ENCODE measurements at regions not wholly inside any gene's neighbourhood (a gene's known extent, or its start where the extent isn't known, plus 50 kb on each side); places are given as distances from the start of the nearest gene placed in this dataset.

DNA sequence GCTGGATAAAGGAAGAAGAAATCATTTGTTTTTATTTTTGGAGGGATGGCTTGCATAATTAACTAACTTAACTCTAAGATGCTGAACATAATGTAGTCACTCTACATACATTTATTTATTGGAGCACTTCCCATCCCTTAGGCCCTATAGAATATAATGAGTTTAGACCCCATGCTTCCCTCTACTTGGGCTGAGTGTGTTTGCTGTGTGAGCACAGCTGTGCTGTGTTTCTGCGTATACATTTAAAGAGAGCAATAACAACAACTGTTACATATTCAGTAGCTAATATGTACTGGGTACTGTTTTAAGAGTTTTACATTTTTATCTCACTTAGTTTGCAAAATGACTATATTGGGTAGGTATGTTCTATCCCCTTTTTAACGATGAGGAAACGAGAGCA lies 736.6 kb upstream of the NRSN1 start:
- DNase-seq (ENCODE audit: low spot score in 2 of 2): no peak
- WGBS, 2 donors: 82 to 85% methylated on average over 3 of the region's 3 CpGs
- Histone ChIP-seq H3K27ac (no peak overlapping the region), H3K4me3 (no peak overlapping the region), H3K27me3 (no peaks in the 10 kb centered on the region), H3K36me3 (no peaks in the 10 kb centered on the region), H3K9me3 (no peaks in the 10 kb centered on the region), H3K4me1 (no peaks in the 10 kb centered on the region)
- TF ChIP-seq, protein P1, sequence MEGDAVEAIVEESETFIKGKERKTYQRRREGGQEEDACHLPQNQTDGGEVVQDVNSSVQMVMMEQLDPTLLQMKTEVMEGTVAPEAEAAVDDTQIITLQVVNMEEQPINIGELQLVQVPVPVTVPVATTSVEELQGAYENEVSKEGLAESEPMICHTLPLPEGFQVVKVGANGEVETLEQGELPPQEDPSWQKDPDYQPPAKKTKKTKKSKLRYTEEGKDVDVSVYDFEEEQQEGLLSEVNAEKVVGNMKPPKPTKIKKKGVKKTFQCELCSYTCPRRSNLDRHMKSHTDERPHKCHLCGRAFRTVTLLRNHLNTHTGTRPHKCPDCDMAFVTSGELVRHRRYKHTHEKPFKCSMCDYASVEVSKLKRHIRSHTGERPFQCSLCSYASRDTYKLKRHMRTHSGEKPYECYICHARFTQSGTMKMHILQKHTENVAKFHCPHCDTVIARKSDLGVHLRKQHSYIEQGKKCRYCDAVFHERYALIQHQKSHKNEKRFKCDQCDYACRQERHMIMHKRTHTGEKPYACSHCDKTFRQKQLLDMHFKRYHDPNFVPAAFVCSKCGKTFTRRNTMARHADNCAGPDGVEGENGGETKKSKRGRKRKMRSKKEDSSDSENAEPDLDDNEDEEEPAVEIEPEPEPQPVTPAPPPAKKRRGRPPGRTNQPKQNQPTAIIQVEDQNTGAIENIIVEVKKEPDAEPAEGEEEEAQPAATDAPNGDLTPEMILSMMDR (IDR thresholded peaks at IDR 0.05): no peak
- TF ChIP-seq POLR2A (IDR thresholded peaks at IDR 0.05) (no peak), EP300 (IDR thresholded peaks at IDR 0.05) (no peak)

DNA sequence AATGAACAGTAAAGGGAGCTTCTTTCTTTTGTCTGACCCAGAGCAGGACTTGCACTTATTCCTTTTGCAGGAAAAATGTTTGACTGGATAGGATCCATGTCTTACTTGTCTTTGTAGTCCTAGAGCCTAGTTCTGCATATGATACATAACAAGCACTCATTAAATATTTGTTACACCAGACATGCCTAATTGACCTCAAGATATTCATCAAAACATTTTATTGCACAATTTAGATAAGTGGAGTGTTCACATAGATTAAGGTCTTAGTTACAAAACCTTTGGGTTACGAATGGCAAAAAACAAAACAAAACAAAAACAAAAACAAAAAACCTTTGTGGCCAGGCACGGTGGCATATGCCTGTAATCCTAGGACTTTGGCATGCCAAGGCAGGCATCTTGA lies 735.8 kb upstream of the NRSN1 start:
- Histone ChIP-seq H3K4me3 (no peak overlapping the region), H3K4me1 (no peaks in the 10 kb centered on the region), H3K36me3 (no peaks in the 10 kb centered on the region), H3K9me3 (no peaks in the 10 kb centered on the region), H3K27ac (no peak overlapping the region), H3K27me3 (no peaks in the 10 kb centered on the region)
- WGBS, 2 donors: 77 to 79% methylated on average over 2 of the region's 2 CpGs
- DNase-seq (ENCODE audit: low spot score in 2 of 2): no peak
- TF ChIP-seq POLR2A (IDR thresholded peaks at IDR 0.05): no peak
- no peak for TF ChIP-seq EP300 (IDR thresholded peaks at IDR 0.05)
- TF ChIP-seq, protein P1 (IDR thresholded peaks at IDR 0.05): no peak

DNA sequence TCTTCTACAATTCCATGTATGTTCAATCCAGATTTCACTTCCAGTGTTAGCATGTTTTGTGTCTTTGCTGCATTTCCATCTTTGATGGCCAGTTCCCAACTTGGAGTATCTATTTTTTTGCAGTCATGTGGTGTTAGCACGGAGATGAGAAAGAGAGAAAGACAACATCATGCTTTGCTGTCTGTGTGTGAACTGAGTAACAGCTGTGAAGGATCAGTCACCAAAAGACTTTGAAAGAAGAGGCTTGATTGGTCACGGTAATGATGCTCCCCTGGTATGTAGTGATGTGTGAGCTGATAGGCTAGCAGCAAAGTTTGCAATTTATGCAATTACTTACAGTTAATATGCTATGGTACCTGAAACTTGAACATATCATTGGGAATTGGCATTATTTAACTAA lies 731.3 kb upstream of the NRSN1 start:
- no peaks in the 10 kb centered on the region for H3K4me1 ChIP-seq
- no peaks in the 10 kb centered on the region for H3K36me3 ChIP-seq
- H3K9me3 ChIP-seq: no peaks in the 10 kb centered on the region
- 34 to 56% methylated on average over 2 of the region's 2 CpGs for WGBS, 2 donors
- H3K27ac ChIP-seq: no peak overlapping the region
- H3K27me3 ChIP-seq: no peaks in the 10 kb centered on the region
- TF ChIP-seq, protein P1 (IDR thresholded peaks at IDR 0.05): no peak
- TF ChIP-seq POLR2A (IDR thresholded peaks at IDR 0.05) (no peak), EP300 (IDR thresholded peaks at IDR 0.05) (no peak)
- no peak overlapping the region for H3K4me3 ChIP-seq
- DNase-seq (ENCODE audit: low spot score in 2 of 2): no peak

DNA sequence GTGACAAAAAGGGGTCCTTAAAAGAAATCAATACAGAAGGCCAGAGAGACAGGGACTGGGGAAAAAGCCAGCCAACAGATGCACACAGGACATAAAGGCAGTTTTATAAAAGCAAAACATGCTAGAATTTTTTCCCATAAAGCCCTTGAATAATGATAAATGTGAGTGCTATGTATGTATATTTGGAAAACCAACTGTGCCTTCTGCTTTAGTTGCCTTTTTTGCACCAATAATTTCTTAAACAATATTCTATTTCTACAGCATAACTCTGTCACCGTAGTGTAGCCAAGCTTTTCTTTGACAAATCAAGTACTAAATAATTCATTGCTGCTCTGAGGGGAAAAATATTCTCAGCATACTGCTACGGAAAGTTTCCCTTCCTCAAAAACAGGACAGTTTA lies 730.6 kb upstream of the NRSN1 start:
- no peak for DNase-seq (ENCODE audit: low spot score in 2 of 2)
- 82 to 84% methylated on average over 2 of the region's 2 CpGs for WGBS, 2 donors
- Histone ChIP-seq H3K4me3 (no peak overlapping the region), H3K27me3 (no peaks in the 10 kb centered on the region), H3K4me1 (no peaks in the 10 kb centered on the region), H3K36me3 (no peaks in the 10 kb centered on the region), H3K9me3 (no peaks in the 10 kb centered on the region), H3K27ac (no peak overlapping the region)
- TF ChIP-seq, protein P1 (IDR thresholded peaks at IDR 0.05): no peak
- no peak for TF ChIP-seq EP300 (IDR thresholded peaks at IDR 0.05)
- no peak for TF ChIP-seq POLR2A (IDR thresholded peaks at IDR 0.05)

DNA sequence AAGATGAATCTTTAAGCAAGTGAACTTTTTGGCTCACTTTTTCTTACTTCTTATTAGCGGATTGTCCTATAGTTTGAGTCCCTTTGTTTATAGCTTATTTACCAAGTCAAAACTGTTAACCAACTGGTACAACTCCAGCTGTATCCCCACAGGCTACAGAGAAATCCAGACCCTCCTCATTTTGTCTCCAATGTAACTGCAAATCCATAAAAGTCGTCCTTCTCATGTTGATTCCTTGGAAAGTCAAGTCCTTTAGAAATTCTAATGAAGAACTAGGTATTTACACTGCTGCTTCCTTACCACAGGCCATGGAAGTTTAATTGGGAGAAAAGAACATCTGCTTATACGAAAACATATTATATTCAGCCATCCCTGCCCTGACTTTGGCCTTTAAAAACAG lies 729.1 kb upstream of the NRSN1 start:
- no peak for DNase-seq (ENCODE audit: low spot score in 2 of 2)
- Histone ChIP-seq H3K4me3 (no peak overlapping the region), H3K9me3 (no peaks in the 10 kb centered on the region), H3K36me3 (no peaks in the 10 kb centered on the region), H3K27ac (no peak overlapping the region), H3K4me1 (no peaks in the 10 kb centered on the region), H3K27me3 (no peaks in the 10 kb centered on the region)
- TF ChIP-seq, protein P1 (IDR thresholded peaks at IDR 0.05): no peak
- TF ChIP-seq POLR2A (IDR thresholded peaks at IDR 0.05) (no peak), EP300 (IDR thresholded peaks at IDR 0.05) (no peak)
- 74 to 80% methylated on average over 3 of the region's 3 CpGs for WGBS, 2 donors

Measured in tibial nerve (tissue), 4 donors.